ENCODE measurements at regions not wholly inside any gene's neighbourhood (a gene's known extent, or its start where the extent isn't known, plus 50 kb on each side); places are given as distances from the start of the nearest gene placed in this dataset.

GRCh38 chr4:157425897-157426296 is 205.4 kb downstream of the GRIA2 start:
- H3K9me3 ChIP-seq (ENCODE audit: control insufficient read depth, insufficient read depth, low read depth, low read length): no peaks in the 10 kb centered on the region
- no peaks in the 10 kb centered on the region for H3K4me1 ChIP-seq (ENCODE audit: control insufficient read depth, insufficient read depth, low read length)
- H3K27ac ChIP-seq (ENCODE audit: extremely low read depth, low read depth, low read length): no peak overlapping the region
- no peak overlapping the region for H3K4me3 ChIP-seq (ENCODE audit: low read depth, low read length)
- ChIA-PET POLR2A (no interaction called here), CTCF (no interaction called here)
- no peak for TF ChIP-seq ZBTB11 (tag by site-specific recombination; conservative IDR thresholded peaks at IDR 0.05; ENCODE audit: low read depth)
- TF ChIP-seq ZNF350 (tag by site-specific recombination; IDR thresholded peaks at IDR 0.05): no peak
- no peak for TF ChIP-seq WT1 (tag by site-specific recombination; IDR thresholded peaks at IDR 0.05)
- TF ChIP-seq KLF10 (tag by site-specific recombination; IDR thresholded peaks at IDR 0.05): no peak
- TF ChIP-seq ZNF138 (tag by site-specific recombination; IDR thresholded peaks at IDR 0.05; ENCODE audit: borderline replicate concordance): no peak
- TF ChIP-seq ZSCAN23 (tag by site-specific recombination; IDR thresholded peaks at IDR 0.05): no peak
- no peaks in the 10 kb centered on the region for H3K36me3 ChIP-seq (ENCODE audit: control insufficient read depth in 2 of 2, insufficient read depth in 1 of 2, low read length in 2 of 2)

- H3K27ac ChIP-seq (ENCODE audit: extremely low read depth, low read depth, low read length): no peak overlapping the region
- CTCF ChIA-PET: interaction anchor here (0.6 kb wide), 1 partner anchor 948 kb away, joined by 3 read pairs; no protein-coding TSS in a partner anchor
- no peak overlapping the region for H3K4me3 ChIP-seq (ENCODE audit: low read depth, low read length)
- H3K4me1 ChIP-seq (ENCODE audit: control insufficient read depth, insufficient read depth, low read length): no peaks in the 10 kb centered on the region
- no peaks in the 10 kb centered on the region for H3K36me3 ChIP-seq (ENCODE audit: control insufficient read depth in 2 of 2, insufficient read depth in 1 of 2, low read length in 2 of 2)
- POLR2A ChIA-PET: no interaction called here
- no peak for TF ChIP-seq ZNF530 (tag by site-specific recombination; IDR thresholded peaks at IDR 0.05; ENCODE audit: low read depth)
- TF ChIP-seq GLI2 (tag by site-specific recombination; IDR thresholded peaks at IDR 0.05; ENCODE audit: borderline replicate concordance, low read depth): no peak
- no peak for TF ChIP-seq INSM2 (tag by site-specific recombination; IDR thresholded peaks at IDR 0.05)
- TF ChIP-seq ZSCAN18 (tag by site-specific recombination; IDR thresholded peaks at IDR 0.05): no peak
- TF ChIP-seq ZNF433 (tag by site-specific recombination; IDR thresholded peaks at IDR 0.05; ENCODE audit: low read depth): no peak
- TF ChIP-seq ZNF776 (tag by site-specific recombination; IDR thresholded peaks at IDR 0.05; ENCODE audit: borderline replicate concordance): no peak
- TF ChIP-seq ZFP69B (tag by site-specific recombination; IDR thresholded peaks at IDR 0.05): no peak
- TF ChIP-seq CTCF (tag by site-specific recombination; IDR thresholded peaks at IDR 0.05): no peak
- TF ChIP-seq IKZF3 (tag by site-specific recombination; IDR thresholded peaks at IDR 0.05): no peak
- no peak for TF ChIP-seq ZNF114 (tag by site-specific recombination; IDR thresholded peaks at IDR 0.05)
- no peak for TF ChIP-seq ZNF133 (tag by site-specific recombination; IDR thresholded peaks at IDR 0.05)
- H3K9me3 ChIP-seq (ENCODE audit: control insufficient read depth, insufficient read depth, low read depth, low read length): no peaks in the 10 kb centered on the region
Observed at GRCh38 chr4:157423526-157424020, 203.0 kb downstream of the GRIA2 start.
